ENCODE measurements at regions not wholly inside any gene's neighbourhood (a gene's known extent, or its start where the extent isn't known, plus 50 kb on each side); places are given as distances from the start of the nearest gene placed in this dataset.

- TF ChIP-seq TEAD1 (CRISPR knock-in tag; IDR thresholded peaks at IDR 0.05): no peak
- no peak for TF ChIP-seq CTCF (IDR thresholded peaks at IDR 0.05)
- no peak for TF ChIP-seq MAX (CRISPR knock-in tag; IDR thresholded peaks at IDR 0.05)
- TF ChIP-seq PRRX2 (CRISPR knock-in tag; IDR thresholded peaks at IDR 0.05): no peak
- no peak for TF ChIP-seq GTF2I (CRISPR knock-in tag; conservative IDR thresholded peaks at IDR 0.05)
- TF ChIP-seq ZNF263 (CRISPR knock-in tag; IDR thresholded peaks at IDR 0.05; ENCODE audit: low read depth): no peak
- no peak for TF ChIP-seq NR2C2 (CRISPR knock-in tag; IDR thresholded peaks at IDR 0.05)
- no peak for TF ChIP-seq IRF2 (CRISPR knock-in tag; IDR thresholded peaks at IDR 0.05; ENCODE audit: borderline replicate concordance, low read depth)
- no peak for TF ChIP-seq ATF1 (CRISPR knock-in tag; IDR thresholded peaks at IDR 0.05)
- no peak for TF ChIP-seq FOXP4 (CRISPR knock-in tag; IDR thresholded peaks at IDR 0.05)
- no peak for TF ChIP-seq USF2 (CRISPR knock-in tag; IDR thresholded peaks at IDR 0.05)
- no peak for TF ChIP-seq ZNF512 (CRISPR knock-in tag; IDR thresholded peaks at IDR 0.05; ENCODE audit: borderline replicate concordance)
- TF ChIP-seq ESRRA (CRISPR knock-in tag; IDR thresholded peaks at IDR 0.05; ENCODE audit: borderline replicate concordance): no peak
Observed at GRCh38 chr13:95457294-95457693, 95.2 kb upstream of the CLDN10 start.
